MM.1S (cell line): ENCODE measurements at regions not wholly inside any gene's neighbourhood (a gene's known extent, or its start where the extent isn't known, plus 50 kb on each side); places are given as distances from the start of the nearest gene placed in this dataset.

Source experiments
- DNase-seq: peaks from one replicate; pipeline ENCODE4 v3.0.0-alpha.2; 2015
- H2AFZ ChIP-seq: fragments of 300-600 bp; sonication (generic); 2 replicates; pipeline ENCODE4 v1.6.0; 2016; ENCODE audit warnings: antibody characterized with exemption, low read length
- H3F3A ChIP-seq: fragments of 300-600 bp; sonication (generic); 2 replicates; pipeline ENCODE4 v1.6.1; 2016; ENCODE audit warnings: mild to moderate bottlenecking, antibody characterized with exemption, low read length, moderate library complexity, mixed read lengths; ENCODE audit not compliant: insufficient read depth
- H3K27ac ChIP-seq: fragments of 300-600 bp; sonication (generic); 2 replicates; pipeline ENCODE4 v1.5.1; 2016; ENCODE audit warnings: mild to moderate bottlenecking, low read length
- H3K27me3 ChIP-seq: fragments of 300-600 bp; sonication (generic); replicated peaks from 2 replicates; pipeline ENCODE4 v1.6.0; 2016; ENCODE audit warnings: low read length; ENCODE audit not compliant: insufficient read depth
- H3K36me3 ChIP-seq: fragments of 300-600 bp; sonication (generic); replicated peaks from 2 replicates; pipeline ENCODE4 v1.6.1; 2016; ENCODE audit warnings: mild to moderate bottlenecking, low read length, mixed read lengths; ENCODE audit not compliant: insufficient read depth
- H3K4me1 ChIP-seq: fragments of 300-600 bp; sonication (generic); 2 replicates; pipeline ENCODE4 v1.6.1; 2016; ENCODE audit warnings: low read length, mixed read lengths
- H3K4me2 ChIP-seq: fragments of 300-600 bp; sonication (generic); 2 replicates; pipeline ENCODE4 v1.6.0; 2016; ENCODE audit warnings: low read depth, low read length
- H3K4me3 ChIP-seq: fragments of 300-600 bp; sonication (generic); 2 replicates; pipeline ENCODE4 v1.5.1; 2016; ENCODE audit warnings: low read length, mixed read lengths
- H3K79me2 ChIP-seq: fragments of 300-600 bp; sonication (generic); 2 replicates; pipeline ENCODE4 v1.6.1; 2016; ENCODE audit warnings: mixed run types, low read length, mixed read lengths
- H3K9ac ChIP-seq: fragments of 300-600 bp; sonication (generic); 2 replicates; pipeline ENCODE4 v1.6.1; 2016; ENCODE audit warnings: low read length, mixed read lengths
- H3K9me2 ChIP-seq: fragments of 300-600 bp; sonication (generic); replicated peaks from 2 replicates; pipeline ENCODE4 v1.6.1; 2016; ENCODE audit warnings: mild to moderate bottlenecking, low read length, mixed read lengths; ENCODE audit not compliant: insufficient read depth
- H3K9me3 ChIP-seq: fragments of 300-600 bp; sonication (generic); replicated peaks from 2 replicates; pipeline ENCODE4 v1.6.1; 2016; ENCODE audit warnings: mild to moderate bottlenecking, low read length, mixed read lengths; ENCODE audit not compliant: insufficient read depth
- H4K20me1 ChIP-seq: fragments of 300-600 bp; sonication (generic); 2 replicates; pipeline ENCODE4 v1.6.1; 2016; ENCODE audit warnings: mild to moderate bottlenecking, low read length, moderate library complexity, mixed read lengths; ENCODE audit not compliant: insufficient read depth
- EZH2 ChIP-seq: fragments of 300-600 bp; sonication (generic); optimal IDR thresholded peaks from 2 replicates; pipeline ENCODE3; 2017; ENCODE audit warnings: low read depth, mild to moderate bottlenecking, antibody characterized with exemption, low read length, mixed read lengths
- EZH2phosphoT487 ChIP-seq: fragments of 300-600 bp; sonication (generic); IDR thresholded peaks from 2 replicates; pipeline ENCODE4 v1.6.1; 2018; ENCODE audit warnings: antibody characterized with exemption, low read length
- TF ChIP-seq, protein P1 (sequence below): fragments of 300-600 bp; sonication (generic); IDR thresholded peaks from 2 replicates; pipeline ENCODE4 v1.5.1; 2016; ENCODE audit warnings: antibody characterized with exemption, low read length, mixed read lengths

DNA sequence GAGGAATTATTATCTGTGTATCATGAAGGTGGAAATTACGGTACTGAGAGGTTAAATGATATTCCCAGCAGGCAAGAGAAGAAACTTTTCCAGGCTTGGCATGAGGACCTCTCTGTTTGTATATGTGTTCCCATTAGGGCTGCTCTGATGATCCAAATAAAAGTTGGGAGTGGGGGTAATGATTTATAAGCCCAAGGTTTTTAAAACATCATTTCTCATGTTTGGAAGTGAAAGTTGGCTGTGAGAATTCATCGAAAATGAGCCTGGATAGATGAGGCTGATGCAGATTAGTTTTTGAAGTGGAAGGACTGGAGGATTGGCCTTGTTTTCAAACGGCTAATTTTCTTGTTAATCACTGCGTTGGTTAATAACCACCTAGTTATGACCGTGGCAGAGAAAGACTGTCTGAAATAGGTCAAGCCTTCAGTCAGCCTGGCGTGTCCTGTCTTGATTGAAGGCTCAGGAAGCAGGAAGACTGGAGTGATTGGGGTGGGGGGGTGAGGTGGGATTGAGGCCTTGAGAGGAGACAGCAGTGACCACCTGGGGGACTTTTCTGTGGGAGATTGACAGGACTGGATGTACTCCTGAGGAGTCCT, 391.0 kb upstream of the WWC1 start:
- H3K27me3 ChIP-seq: no peaks in the 10 kb centered on the region
- no peaks in the 10 kb centered on the region for H3K9me2 ChIP-seq
- no peak overlapping the region for H3K9ac ChIP-seq
- DNase-seq: no peak
- peaks cover 14% of the 10 kb centered on the region for H3K4me1 ChIP-seq
- no peak for TF ChIP-seq EZH2phosphoT487
- no peak for TF ChIP-seq EZH2
- TF ChIP-seq, protein P1, sequence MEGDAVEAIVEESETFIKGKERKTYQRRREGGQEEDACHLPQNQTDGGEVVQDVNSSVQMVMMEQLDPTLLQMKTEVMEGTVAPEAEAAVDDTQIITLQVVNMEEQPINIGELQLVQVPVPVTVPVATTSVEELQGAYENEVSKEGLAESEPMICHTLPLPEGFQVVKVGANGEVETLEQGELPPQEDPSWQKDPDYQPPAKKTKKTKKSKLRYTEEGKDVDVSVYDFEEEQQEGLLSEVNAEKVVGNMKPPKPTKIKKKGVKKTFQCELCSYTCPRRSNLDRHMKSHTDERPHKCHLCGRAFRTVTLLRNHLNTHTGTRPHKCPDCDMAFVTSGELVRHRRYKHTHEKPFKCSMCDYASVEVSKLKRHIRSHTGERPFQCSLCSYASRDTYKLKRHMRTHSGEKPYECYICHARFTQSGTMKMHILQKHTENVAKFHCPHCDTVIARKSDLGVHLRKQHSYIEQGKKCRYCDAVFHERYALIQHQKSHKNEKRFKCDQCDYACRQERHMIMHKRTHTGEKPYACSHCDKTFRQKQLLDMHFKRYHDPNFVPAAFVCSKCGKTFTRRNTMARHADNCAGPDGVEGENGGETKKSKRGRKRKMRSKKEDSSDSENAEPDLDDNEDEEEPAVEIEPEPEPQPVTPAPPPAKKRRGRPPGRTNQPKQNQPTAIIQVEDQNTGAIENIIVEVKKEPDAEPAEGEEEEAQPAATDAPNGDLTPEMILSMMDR: no peak
- H3K9me3 ChIP-seq: no peaks in the 10 kb centered on the region
- 0 out of 2 replicates have a peak, but pooled peaks cover 2% of the 10 kb centered on the region for H3F3A ChIP-seq
- H3K79me2 ChIP-seq: no peaks in the 10 kb centered on the region
- H3K4me2 ChIP-seq: no peak overlapping the region
- H3K36me3 ChIP-seq: no peaks in the 10 kb centered on the region
- H3K4me3 ChIP-seq: no peak overlapping the region
- H2AFZ ChIP-seq: no peak overlapping the region
- no peaks in the 10 kb centered on the region for H4K20me1 ChIP-seq
- no peak overlapping the region for H3K27ac ChIP-seq

DNA sequence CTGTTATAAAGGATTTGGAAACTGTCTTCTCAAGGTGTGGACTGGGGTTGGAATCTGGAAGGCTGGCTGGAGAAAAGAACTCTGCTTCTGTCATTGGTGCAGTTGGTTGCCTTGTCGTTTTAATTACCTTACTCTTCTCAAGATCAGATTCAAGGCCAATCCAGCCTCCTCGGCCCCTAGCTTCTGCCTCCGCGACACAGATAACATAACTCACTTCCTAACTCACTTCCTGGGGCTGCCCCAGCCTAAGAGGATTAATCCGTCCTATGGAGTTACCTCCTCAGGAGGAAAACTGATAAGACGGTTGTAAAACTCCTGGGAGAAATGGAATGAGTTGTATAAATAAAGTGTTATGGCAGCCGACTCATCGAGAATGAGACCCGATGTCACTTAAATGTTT, 389.1 kb upstream of the WWC1 start:
- no peak for DNase-seq
- no peaks in the 10 kb centered on the region for H4K20me1 ChIP-seq
- H2AFZ ChIP-seq: no peak overlapping the region
- H3K4me1 ChIP-seq: peaks cover 14% of the 10 kb centered on the region
- no peaks in the 10 kb centered on the region for H3K36me3 ChIP-seq
- TF ChIP-seq, protein P1: no peak
- TF ChIP-seq EZH2phosphoT487: no peak
- TF ChIP-seq EZH2: no peak
- H3K4me2 ChIP-seq: no peak overlapping the region
- no peaks in the 10 kb centered on the region for H3K27me3 ChIP-seq
- no peak overlapping the region for H3K9ac ChIP-seq
- H3K9me3 ChIP-seq: no peaks in the 10 kb centered on the region
- H3K27ac ChIP-seq: no peak overlapping the region
- no peak overlapping the region for H3K4me3 ChIP-seq
- H3K9me2 ChIP-seq: no peaks in the 10 kb centered on the region
- no peaks in the 10 kb centered on the region for H3K79me2 ChIP-seq
- 0 out of 2 replicates have a peak, but pooled peaks cover 2% of the 10 kb centered on the region for H3F3A ChIP-seq

DNA sequence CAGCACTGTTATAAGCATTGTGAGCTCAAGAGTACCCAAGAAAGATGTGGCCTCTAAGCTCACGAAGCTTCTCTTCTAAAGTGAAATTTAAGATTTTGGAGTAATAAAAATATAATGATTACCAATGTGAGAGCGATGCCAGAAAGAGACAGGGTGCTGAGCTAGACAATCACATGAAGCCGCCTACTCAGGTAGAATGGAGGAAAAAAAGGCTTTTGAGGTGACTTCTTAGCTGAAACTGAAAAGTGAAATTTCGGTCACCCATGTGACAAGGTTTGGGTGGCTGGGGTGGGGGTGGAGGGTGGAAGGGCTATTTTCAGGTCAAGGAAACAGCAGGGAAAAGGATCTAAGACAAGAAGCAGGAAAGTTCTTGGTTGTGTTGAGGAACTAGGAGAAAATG, 388.2 kb upstream of the WWC1 start:
- no peaks in the 10 kb centered on the region for H3K79me2 ChIP-seq
- H3K4me3 ChIP-seq: no peak overlapping the region
- H3K27me3 ChIP-seq: no peaks in the 10 kb centered on the region
- no peak overlapping the region for H2AFZ ChIP-seq
- H3K4me1 ChIP-seq: peaks cover 14% of the 10 kb centered on the region
- no peaks in the 10 kb centered on the region for H3K9me2 ChIP-seq
- peak overlapping the region; percentile 37; the same call in 1 of the 2 replicates for H3K4me2 ChIP-seq
- H3K9me3 ChIP-seq: no peaks in the 10 kb centered on the region
- TF ChIP-seq EZH2 (no peak), EZH2phosphoT487 (no peak)
- H4K20me1 ChIP-seq: no peaks in the 10 kb centered on the region
- 0 out of 2 replicates have a peak, but pooled peaks cover 2% of the 10 kb centered on the region for H3F3A ChIP-seq
- no peak overlapping the region for H3K27ac ChIP-seq
- no peak overlapping the region for H3K9ac ChIP-seq
- H3K36me3 ChIP-seq: no peaks in the 10 kb centered on the region
- DNase-seq: peak; percentile 36

DNA sequence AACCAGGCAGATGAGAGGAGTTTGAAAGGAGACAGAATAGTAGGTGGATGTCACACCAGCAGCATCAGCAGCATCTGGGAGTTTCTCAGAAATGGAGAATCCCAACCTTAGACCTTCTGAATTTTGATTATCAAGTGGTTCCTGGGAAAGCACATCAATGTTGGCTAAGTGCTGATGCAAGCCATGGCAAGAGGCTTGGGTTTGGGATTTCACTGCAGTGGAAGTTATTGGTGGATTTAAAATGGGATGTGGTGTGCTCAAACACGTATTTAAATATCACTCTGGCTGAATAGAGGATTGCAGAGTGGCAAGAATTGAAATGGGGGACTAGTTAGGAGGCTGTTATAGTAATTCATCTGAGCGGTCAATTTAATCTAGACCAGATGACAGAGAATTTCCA, 387.8 kb upstream of the WWC1 start:
- H4K20me1 ChIP-seq: no peaks in the 10 kb centered on the region
- H3K4me1 ChIP-seq: peaks cover 14% of the 10 kb centered on the region
- DNase-seq: no peak
- H3K9ac ChIP-seq: no peak overlapping the region
- no peaks in the 10 kb centered on the region for H3K27me3 ChIP-seq
- H3K9me2 ChIP-seq: no peaks in the 10 kb centered on the region
- H3K79me2 ChIP-seq: no peaks in the 10 kb centered on the region
- TF ChIP-seq, protein P1: no peak
- TF ChIP-seq EZH2phosphoT487: no peak
- no peak for TF ChIP-seq EZH2
- no peak overlapping the region for H2AFZ ChIP-seq
- 0 out of 2 replicates have a peak, but pooled peaks cover 2% of the 10 kb centered on the region for H3F3A ChIP-seq
- H3K9me3 ChIP-seq: no peaks in the 10 kb centered on the region
- no peak overlapping the region for H3K4me2 ChIP-seq
- H3K27ac ChIP-seq: no peak overlapping the region
- no peaks in the 10 kb centered on the region for H3K36me3 ChIP-seq
- H3K4me3 ChIP-seq: no peak overlapping the region
